ENCODE measurements at regions not wholly inside any gene's neighbourhood (a gene's known extent, or its start where the extent isn't known, plus 50 kb on each side); places are given as distances from the start of the nearest gene placed in this dataset.

DNA sequence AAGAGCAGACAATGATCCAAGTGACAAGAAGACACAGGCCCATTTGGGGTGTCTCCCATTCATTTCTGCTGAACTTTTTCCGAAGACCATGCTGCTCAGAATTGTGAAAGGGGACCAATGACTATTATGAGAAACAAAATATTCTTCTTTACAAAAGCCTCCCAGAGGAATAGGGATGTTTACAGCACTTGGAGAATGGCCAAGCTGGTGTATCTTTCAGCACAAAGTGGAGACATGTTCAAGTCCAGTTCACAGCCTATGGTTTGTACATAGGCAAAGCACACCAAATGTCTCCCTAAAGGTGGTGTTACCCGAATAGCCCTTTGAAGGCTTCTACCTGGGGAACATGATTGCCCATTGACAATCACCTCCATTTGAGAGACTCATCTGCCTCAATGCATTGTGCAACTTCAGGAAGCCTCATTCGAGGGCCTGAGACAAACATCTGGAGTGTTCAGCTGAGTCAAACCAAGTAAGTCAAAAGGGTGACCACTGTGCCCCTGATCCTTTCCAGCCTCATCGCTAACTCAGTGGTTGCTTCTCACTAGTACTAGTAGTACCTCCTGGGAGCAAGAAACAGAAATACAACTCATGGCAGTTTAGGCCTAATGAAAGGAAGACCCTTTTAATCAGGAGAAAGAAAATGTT, 451.0 kb upstream of the MARCKS start:
- no peak overlapping the region for H3K4me3 ChIP-seq (ENCODE audit: low read depth, low read length)
- DNase-seq (ENCODE audit: low read depth): no peak
- TF ChIP-seq, protein P1, sequence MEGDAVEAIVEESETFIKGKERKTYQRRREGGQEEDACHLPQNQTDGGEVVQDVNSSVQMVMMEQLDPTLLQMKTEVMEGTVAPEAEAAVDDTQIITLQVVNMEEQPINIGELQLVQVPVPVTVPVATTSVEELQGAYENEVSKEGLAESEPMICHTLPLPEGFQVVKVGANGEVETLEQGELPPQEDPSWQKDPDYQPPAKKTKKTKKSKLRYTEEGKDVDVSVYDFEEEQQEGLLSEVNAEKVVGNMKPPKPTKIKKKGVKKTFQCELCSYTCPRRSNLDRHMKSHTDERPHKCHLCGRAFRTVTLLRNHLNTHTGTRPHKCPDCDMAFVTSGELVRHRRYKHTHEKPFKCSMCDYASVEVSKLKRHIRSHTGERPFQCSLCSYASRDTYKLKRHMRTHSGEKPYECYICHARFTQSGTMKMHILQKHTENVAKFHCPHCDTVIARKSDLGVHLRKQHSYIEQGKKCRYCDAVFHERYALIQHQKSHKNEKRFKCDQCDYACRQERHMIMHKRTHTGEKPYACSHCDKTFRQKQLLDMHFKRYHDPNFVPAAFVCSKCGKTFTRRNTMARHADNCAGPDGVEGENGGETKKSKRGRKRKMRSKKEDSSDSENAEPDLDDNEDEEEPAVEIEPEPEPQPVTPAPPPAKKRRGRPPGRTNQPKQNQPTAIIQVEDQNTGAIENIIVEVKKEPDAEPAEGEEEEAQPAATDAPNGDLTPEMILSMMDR (conservative IDR thresholded peaks at IDR 0.05; ENCODE audit: low read depth, low read length): no peak

DNA sequence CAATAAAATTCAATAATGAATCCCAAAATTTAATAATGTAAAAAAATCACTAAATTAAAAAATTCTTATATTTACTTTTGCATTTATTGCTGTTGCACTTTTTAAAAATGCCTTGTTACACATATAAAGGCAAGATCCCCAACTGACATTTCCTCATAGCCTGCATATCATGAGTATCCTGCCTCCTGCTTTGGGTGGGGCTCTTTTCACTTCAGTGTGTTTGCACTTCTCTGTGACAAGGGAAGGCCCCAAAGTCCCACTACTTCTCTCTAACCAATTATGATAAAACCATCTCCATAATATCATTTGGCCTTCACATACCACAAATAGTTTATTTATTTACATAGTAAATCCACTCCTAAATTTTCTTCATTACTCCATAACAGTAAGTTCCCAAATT, 446.1 kb upstream of the MARCKS start:
- TF ChIP-seq, protein P1 (conservative IDR thresholded peaks at IDR 0.05; ENCODE audit: low read depth, low read length): no peak
- no peak for DNase-seq (ENCODE audit: low read depth)
- no peak overlapping the region for H3K4me3 ChIP-seq (ENCODE audit: low read depth, low read length)

DNA sequence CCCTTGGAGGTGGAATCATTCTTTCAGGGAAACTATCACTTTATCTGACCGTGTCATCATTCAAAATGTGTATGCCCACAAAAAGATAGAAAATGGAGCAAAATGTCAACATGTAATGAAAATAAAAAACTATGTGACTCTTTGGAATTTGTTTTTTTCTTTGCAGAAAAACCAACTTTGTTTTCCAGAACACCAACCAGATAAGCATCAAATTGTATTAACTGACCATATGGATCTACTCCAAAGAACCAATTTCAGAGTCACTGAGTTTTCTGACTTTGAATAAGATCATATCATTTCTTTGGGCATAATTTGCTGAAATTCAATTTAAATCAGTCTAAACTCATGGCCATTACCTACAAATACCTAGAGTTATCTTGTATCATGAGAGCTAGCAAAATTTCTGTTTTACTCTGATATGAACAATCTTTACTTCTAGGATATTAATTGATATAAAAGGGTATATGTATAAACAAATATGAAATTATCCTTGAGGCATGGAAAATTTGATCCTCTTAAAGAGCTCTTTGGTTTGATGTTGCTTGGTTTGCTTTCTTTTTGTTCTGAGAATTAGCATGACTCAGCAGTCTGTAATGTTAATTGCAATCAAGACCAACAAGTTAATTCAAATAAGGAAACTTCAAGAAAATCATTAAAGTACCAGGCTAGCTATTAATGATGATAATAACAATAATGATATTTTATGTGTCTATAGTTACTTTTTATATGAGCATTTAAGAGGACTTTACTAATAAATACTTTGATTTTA, 444.4 kb upstream of the MARCKS start:
- no peak for DNase-seq (ENCODE audit: low read depth)
- TF ChIP-seq, protein P1 (conservative IDR thresholded peaks at IDR 0.05; ENCODE audit: low read depth, low read length): no peak
- H3K4me3 ChIP-seq (ENCODE audit: low read depth, low read length): no peak overlapping the region

DNA sequence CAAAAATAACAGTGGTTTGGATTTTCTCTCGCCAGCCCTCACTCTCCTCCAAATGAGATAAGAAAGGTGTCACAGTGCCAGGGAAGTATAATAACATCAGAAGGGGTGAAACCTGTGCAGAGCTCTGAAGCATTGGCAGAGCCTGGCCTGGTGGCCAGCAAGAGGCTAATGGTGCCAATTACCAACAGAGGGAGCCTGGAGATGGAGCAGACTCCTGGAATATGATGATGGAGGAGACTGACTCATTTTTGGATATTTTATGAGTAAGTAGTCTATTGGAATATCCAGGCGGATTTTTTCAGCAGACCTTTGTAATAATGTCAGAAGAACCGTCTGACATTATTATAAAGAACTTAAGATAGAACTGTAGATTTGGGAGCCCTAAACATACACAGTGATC, 442.6 kb upstream of the MARCKS start:
- TF ChIP-seq, protein P1 (conservative IDR thresholded peaks at IDR 0.05; ENCODE audit: low read depth, low read length): peak; percentile 71
- DNase-seq (ENCODE audit: low read depth): peak; percentile 12
- H3K4me3 ChIP-seq (ENCODE audit: low read depth, low read length): no peak overlapping the region

DNA sequence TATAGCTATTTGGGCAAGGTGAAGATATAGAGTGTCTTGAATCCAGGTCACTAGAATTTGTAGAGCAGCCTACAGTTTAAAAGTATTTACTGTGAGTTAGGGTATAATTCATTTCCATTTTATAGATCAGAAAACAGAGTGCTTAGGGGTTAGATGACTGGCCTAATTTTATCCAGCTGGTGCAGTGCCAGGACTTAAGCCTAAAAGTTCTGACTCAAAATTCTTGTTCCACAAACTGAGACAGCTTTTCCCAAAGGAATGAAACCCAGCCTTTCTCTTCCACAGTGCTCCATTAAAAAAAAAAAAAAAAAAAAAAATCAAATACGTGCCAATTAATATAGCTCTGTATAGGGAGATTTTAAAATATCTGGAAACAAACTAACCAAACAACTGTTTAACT, 441.0 kb upstream of the MARCKS start:
- TF ChIP-seq, protein P1 (conservative IDR thresholded peaks at IDR 0.05; ENCODE audit: low read depth, low read length): no peak
- H3K4me3 ChIP-seq (ENCODE audit: low read depth, low read length): no peak overlapping the region
- DNase-seq (ENCODE audit: low read depth): no peak

DNA sequence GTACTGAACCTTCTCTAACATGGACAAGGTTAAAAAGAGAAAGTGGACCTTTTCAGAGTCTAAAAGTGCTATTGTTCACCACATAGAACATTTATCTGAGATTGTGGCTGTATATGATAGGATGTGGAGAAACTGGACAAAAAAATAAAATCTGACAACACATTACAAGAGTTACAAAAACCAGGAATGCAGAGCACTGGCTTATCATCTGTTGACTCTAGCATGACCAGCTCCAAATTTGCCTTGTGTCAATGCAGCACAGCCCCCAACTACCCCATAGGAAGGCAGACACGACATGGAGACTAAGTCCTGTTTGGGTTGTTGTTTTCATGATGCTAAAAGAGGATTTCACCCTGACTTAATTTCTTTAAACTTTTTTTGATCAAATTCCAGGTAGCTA, 436.9 kb upstream of the MARCKS start:
- H3K4me3 ChIP-seq (ENCODE audit: low read depth, low read length): no peak overlapping the region
- DNase-seq (ENCODE audit: low read depth): no peak
- TF ChIP-seq, protein P1 (conservative IDR thresholded peaks at IDR 0.05; ENCODE audit: low read depth, low read length): no peak

DNA sequence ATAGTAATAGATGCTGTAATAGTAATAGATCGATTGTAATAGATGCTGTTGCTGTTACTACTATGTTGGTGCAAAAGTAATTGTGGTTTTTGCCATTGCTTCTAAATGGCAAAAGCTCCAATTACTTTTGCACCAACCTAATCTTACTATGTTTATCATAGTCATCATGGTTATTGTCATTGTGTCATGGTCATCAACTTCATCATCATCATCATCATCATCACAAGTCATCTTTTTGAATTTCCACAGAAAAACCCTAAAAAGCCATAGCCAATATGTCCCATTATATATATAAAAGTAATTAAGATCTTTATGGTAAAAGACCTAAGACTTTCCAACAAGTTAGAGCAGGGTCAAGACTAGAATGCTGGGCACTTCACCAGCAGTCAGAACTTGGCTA, 435.1 kb upstream of the MARCKS start:
- DNase-seq (ENCODE audit: low read depth): no peak
- H3K4me3 ChIP-seq (ENCODE audit: low read depth, low read length): no peak overlapping the region
- TF ChIP-seq, protein P1 (conservative IDR thresholded peaks at IDR 0.05; ENCODE audit: low read depth, low read length): no peak
